Prostate gland (tissue), 2 donors: ENCODE measurements at regions not wholly inside any gene's neighbourhood (a gene's known extent, or its start where the extent isn't known, plus 50 kb on each side); places are given as distances from the start of the nearest gene placed in this dataset.

ENCODE experiments used
- DNase-seq: peaks from one replicate; pipeline ENCODE4 v3.0.0-alpha.2; 2019; ENCODE audit warnings: low spot score
- H3K27ac ChIP-seq, 2 donors: fragments of 200-600 bp; sonication (generic); 2 replicates each; pipeline ENCODE4 v1.5.1; 2017 to 2019
- H3K27me3 ChIP-seq: fragments of 200-600 bp; sonication (generic); replicated peaks from 2 replicates; pipeline ENCODE4 v1.5.1; 2019; ENCODE audit not compliant: insufficient read depth
- H3K36me3 ChIP-seq, 2 donors: fragments of 200-600 bp; sonication (generic); 1 replicate in 1 of 2; 2 replicates in 1 of 2; pipeline versions ENCODE4 v1.5.1 to v1.8.1; 2017 to 2019
- H3K4me1 ChIP-seq: fragments of 200-600 bp; sonication (generic); replicated peaks from 2 replicates; pipeline ENCODE4 v1.5.1; 2019
- H3K4me3 ChIP-seq, 2 donors: fragments of 200-600 bp; sonication (generic); 2 replicates each; pipeline ENCODE4 v1.5.1; 2017 to 2019
- H3K9me3 ChIP-seq: fragments of 200-600 bp; sonication (generic); 2 replicates; pipeline ENCODE4 v1.5.1; 2017
- POLR2A ChIP-seq: fragments of 450-650 bp; IDR thresholded peaks from one replicate; pipeline ENCODE4 v1.6.1; 2016; ENCODE audit warnings: antibody characterized with exemption, mild to moderate bottlenecking
- POLR2AphosphoS5 ChIP-seq: sonication (generic); formaldehyde crosslinking; IDR thresholded peaks from one replicate; pipeline ENCODE4 v1.6.1; 2017; ENCODE audit warnings: antibody characterized with exemption
- WGBS: methylation state at CpG from one replicate; pipeline ENCODE4 v1.1.5; 2018; 5-methylcytosine and 5-hydroxymethylcytosine counted together
- intact Hi-C: fragments of 100-400 bp; cut with DNase I; formaldehyde crosslinking; loops from one replicate; pipeline ENCODE4 v1.14.2; 2022
- TF ChIP-seq, protein P1 (sequence below), 4 experiments: fragments of 200-600 bp in 2 of 4; fragments of 450-650 bp in 2 of 4; sonication (generic) in 2 of 4; IDR thresholded peaks; 1 replicate in 3 of 4; 2 replicates in 1 of 4; pipeline ENCODE4 v1.5.1; 2016 to 2019; ENCODE audit warnings: antibody characterized with exemption in 4 of 4, mild to moderate bottlenecking in 2 of 4, moderate library complexity in 2 of 4

DNA sequence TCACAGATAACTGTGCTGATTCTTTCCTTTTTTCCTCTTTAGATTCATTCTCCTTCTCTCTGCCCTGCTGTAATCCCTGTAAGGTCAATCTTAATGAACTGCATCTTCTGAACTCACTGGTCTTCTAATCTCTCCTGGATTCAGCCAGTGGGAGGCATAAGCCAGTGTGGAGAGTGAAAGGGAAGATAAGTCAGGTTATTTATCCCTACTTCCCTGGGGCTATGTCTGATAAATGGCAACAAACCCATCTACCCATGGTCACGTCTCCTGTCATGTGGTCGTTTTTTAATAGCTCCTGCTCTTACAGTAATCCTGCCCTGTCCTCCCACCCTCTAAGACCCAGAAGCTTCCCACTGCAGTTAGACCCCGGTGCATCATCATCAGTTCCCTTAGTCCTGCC, 199.6 kb upstream of the NAALADL2 start:
- Histone ChIP-seq H3K36me3 (no peaks in the 10 kb centered on the region), H3K27me3 (no peaks in the 10 kb centered on the region), H3K27ac (no peak overlapping the region), H3K9me3 (no peaks in the 10 kb centered on the region), H3K4me3 (no peak overlapping the region), H3K4me1 (no peaks in the 10 kb centered on the region)
- DNase-seq = no peak
- no peak for TF ChIP-seq POLR2AphosphoS5
- no peak for TF ChIP-seq POLR2A
- TF ChIP-seq, protein P1, sequence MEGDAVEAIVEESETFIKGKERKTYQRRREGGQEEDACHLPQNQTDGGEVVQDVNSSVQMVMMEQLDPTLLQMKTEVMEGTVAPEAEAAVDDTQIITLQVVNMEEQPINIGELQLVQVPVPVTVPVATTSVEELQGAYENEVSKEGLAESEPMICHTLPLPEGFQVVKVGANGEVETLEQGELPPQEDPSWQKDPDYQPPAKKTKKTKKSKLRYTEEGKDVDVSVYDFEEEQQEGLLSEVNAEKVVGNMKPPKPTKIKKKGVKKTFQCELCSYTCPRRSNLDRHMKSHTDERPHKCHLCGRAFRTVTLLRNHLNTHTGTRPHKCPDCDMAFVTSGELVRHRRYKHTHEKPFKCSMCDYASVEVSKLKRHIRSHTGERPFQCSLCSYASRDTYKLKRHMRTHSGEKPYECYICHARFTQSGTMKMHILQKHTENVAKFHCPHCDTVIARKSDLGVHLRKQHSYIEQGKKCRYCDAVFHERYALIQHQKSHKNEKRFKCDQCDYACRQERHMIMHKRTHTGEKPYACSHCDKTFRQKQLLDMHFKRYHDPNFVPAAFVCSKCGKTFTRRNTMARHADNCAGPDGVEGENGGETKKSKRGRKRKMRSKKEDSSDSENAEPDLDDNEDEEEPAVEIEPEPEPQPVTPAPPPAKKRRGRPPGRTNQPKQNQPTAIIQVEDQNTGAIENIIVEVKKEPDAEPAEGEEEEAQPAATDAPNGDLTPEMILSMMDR (IDR thresholded peaks at IDR 0.05) = no peak
- 75% methylated on average over 3 of the region's 3 CpGs for WGBS
- intact Hi-C loops = no loop called here

GRCh38 chr3:174662653-174663052, 196.5 kb upstream of the NAALADL2 start:
- Histone ChIP-seq H3K4me1 (no peaks in the 10 kb centered on the region), H3K27me3 (no peaks in the 10 kb centered on the region), H3K4me3 (no peak overlapping the region), H3K9me3 (no peaks in the 10 kb centered on the region), H3K36me3 (no peaks in the 10 kb centered on the region), H3K27ac (no peak overlapping the region)
- no peak for TF ChIP-seq POLR2AphosphoS5
- intact Hi-C loops = no loop called here
- DNase-seq = no peak
- 64% methylated on average over 3 of the region's 3 CpGs for WGBS

- TF ChIP-seq POLR2A (no peak), POLR2AphosphoS5 (no peak)
- TF ChIP-seq, protein P1 (IDR thresholded peaks at IDR 0.05) = no peak
- Histone ChIP-seq H3K4me3 (no peak overlapping the region), H3K36me3 (no peaks in the 10 kb centered on the region), H3K4me1 (no peaks in the 10 kb centered on the region), H3K27ac (no peak overlapping the region), H3K9me3 (no peaks in the 10 kb centered on the region), H3K27me3 (no peaks in the 10 kb centered on the region)
- WGBS = 28% methylated on average over 1 of the region's 1 CpG
- DNase-seq = no peak
- intact Hi-C loops = no loop called here
These were observed 191.7 kb upstream of the NAALADL2 start for GRCh38 chr3:174667386-174667785.

- no peak overlapping the region for H3K27ac ChIP-seq
- no peak overlapping the region for H3K4me3 ChIP-seq
- H3K27me3 ChIP-seq = no peaks in the 10 kb centered on the region
- intact Hi-C loops = no loop called here
- 38% methylated on average over 2 of the region's 2 CpGs for WGBS
- H3K9me3 ChIP-seq = no peaks in the 10 kb centered on the region
- no peaks in the 10 kb centered on the region for H3K4me1 ChIP-seq
- DNase-seq = no peak
- TF ChIP-seq, protein P1 (IDR thresholded peaks at IDR 0.05) = no peak
- TF ChIP-seq POLR2AphosphoS5 (no peak), POLR2A (no peak)
- no peaks in the 10 kb centered on the region for H3K36me3 ChIP-seq
These were observed 183.7 kb upstream of the NAALADL2 start for GRCh38 chr3:174675406-174675805.

- Histone ChIP-seq H3K27me3 (no peaks in the 10 kb centered on the region), H3K27ac (no peak overlapping the region), H3K4me1 (no peaks in the 10 kb centered on the region), H3K4me3 (no peak overlapping the region), H3K36me3 (no peaks in the 10 kb centered on the region), H3K9me3 (no peaks in the 10 kb centered on the region)
- intact Hi-C loops = no loop called here
- DNase-seq = no peak
- 88% methylated on average over 1 of the region's 1 CpG for WGBS
- TF ChIP-seq, protein P1 (IDR thresholded peaks at IDR 0.05) = no peak
- no peak for TF ChIP-seq POLR2AphosphoS5
- TF ChIP-seq POLR2A = no peak
These were observed 177.3 kb upstream of the NAALADL2 start for GRCh38 chr3:174681784-174682183.
